ENCODE measurements at regions not wholly inside any gene's neighbourhood (a gene's known extent, or its start where the extent isn't known, plus 50 kb on each side); places are given as distances from the start of the nearest gene placed in this dataset.

GRCh38 chr19:32176591-32176990 lies 168.8 kb upstream of the ZNF507 start:
- no peak for DNase-seq (ENCODE audit: low read depth)

- no peak for DNase-seq (ENCODE audit: low read depth)
Observed at GRCh38 chr19:32177686-32178085, 167.7 kb upstream of the ZNF507 start.

- DNase-seq (ENCODE audit: low read depth) = no peak
Observed at GRCh38 chr19:32178401-32178800, 167.0 kb upstream of the ZNF507 start.

GRCh38 chr19:32178956-32179355 lies 166.5 kb upstream of the ZNF507 start:
- no peak for DNase-seq (ENCODE audit: low read depth)

- DNase-seq (ENCODE audit: low read depth) = no peak
Observed at GRCh38 chr19:32181216-32181920, 164.0 kb upstream of the ZNF507 start.

GRCh38 chr19:32186542-32187330 lies 158.7 kb upstream of the ZNF507 start:
- DNase-seq (ENCODE audit: low read depth) = no peak

- DNase-seq (ENCODE audit: low read depth) = no peak
Observed at GRCh38 chr19:32188921-32189320, 156.5 kb upstream of the ZNF507 start.

GRCh38 chr19:32189956-32190706 lies 155.3 kb upstream of the ZNF507 start:
- DNase-seq (ENCODE audit: low read depth) = no peak

- no peak for DNase-seq (ENCODE audit: low read depth)
Observed at GRCh38 chr19:32191921-32192320, 153.5 kb upstream of the ZNF507 start.

- no peak for DNase-seq (ENCODE audit: low read depth)
Observed at GRCh38 chr19:32195706-32196610, 149.5 kb upstream of the ZNF507 start.

- no peak for DNase-seq (ENCODE audit: low read depth)
Observed at GRCh38 chr19:32196690-32197420, 148.6 kb upstream of the ZNF507 start.

- DNase-seq (ENCODE audit: low read depth) = no peak
Observed at GRCh38 chr19:32197896-32198882, 147.2 kb upstream of the ZNF507 start.

- DNase-seq (ENCODE audit: low read depth) = no peak
Observed at GRCh38 chr19:32199501-32200040, 145.8 kb upstream of the ZNF507 start.

- DNase-seq (ENCODE audit: low read depth) = no peak
Observed at GRCh38 chr19:32200312-32201038, 144.9 kb upstream of the ZNF507 start.

- DNase-seq (ENCODE audit: low read depth) = no peak
Observed at GRCh38 chr19:32201211-32201610, 144.2 kb upstream of the ZNF507 start.

GRCh38 chr19:32201636-32202051 lies 143.8 kb upstream of the ZNF507 start:
- no peak for DNase-seq (ENCODE audit: low read depth)

- DNase-seq (ENCODE audit: low read depth) = no peak
Observed at GRCh38 chr19:32202244-32202643, 143.2 kb upstream of the ZNF507 start.

- DNase-seq (ENCODE audit: low read depth) = no peak
Observed at GRCh38 chr19:32203161-32203560, 142.2 kb upstream of the ZNF507 start.

GRCh38 chr19:32206065-32206464 lies 139.3 kb upstream of the ZNF507 start:
- DNase-seq (ENCODE audit: low read depth) = no peak
